ENCODE measurements at regions not wholly inside any gene's neighbourhood (a gene's known extent, or its start where the extent isn't known, plus 50 kb on each side); places are given as distances from the start of the nearest gene placed in this dataset.

GRCh38 chr5:66276986-66277385, 132.9 kb downstream of the SREK1 start:
- no TSS peak for BruUV-seq (replicated peaks)

DNA sequence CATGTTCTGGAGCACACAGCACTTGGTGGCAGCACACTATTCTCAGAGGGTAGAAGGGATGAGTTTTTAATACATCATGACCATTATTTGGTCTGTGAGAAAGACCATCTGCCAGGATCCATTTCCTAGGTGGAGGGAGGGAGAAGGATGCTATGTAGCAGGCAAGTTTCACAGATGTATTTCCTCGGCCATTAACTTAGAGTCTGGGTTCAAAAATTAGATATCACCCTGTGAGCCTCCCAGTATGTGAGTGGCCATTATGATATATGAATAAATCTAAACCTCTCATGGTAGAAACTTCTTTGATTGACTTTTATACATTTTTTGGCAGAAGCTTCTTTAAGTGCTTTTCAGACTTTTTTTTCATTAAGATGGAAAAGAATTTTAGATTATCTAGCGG, 133.9 kb downstream of the SREK1 start:
- Histone ChIP-seq H3K27ac (ENCODE audit: low read depth, low read length, poor library complexity, severe bottlenecking) (no peak overlapping the region), H3K4me3 (ENCODE audit: low read depth, low read length, poor library complexity, severe bottlenecking) (no peak overlapping the region), H3K27me3 (replicated peaks; ENCODE audit: insufficient read depth, low read depth, low read length, poor library complexity) (no peaks in the 10 kb centered on the region), H3K9me3 (ENCODE audit: low read depth, low read length, poor library complexity, severe bottlenecking) (no peaks in the 10 kb centered on the region), H3K4me1 (ENCODE audit: insufficient read depth, low read length, poor library complexity, severe bottlenecking) (no peaks in the 10 kb centered on the region), H3K36me3 (ENCODE audit: insufficient read depth, low read length, poor library complexity, severe bottlenecking) (no peaks in the 10 kb centered on the region)
- DNase-seq (ENCODE audit: low spot score), result no peak
- no TSS peak for BruUV-seq (replicated peaks)
- intact Hi-C loops (cut with micrococcal nuclease; ENCODE audit: unreplicated experiment), result no loop called here
- POLR2A ChIA-PET (ENCODE audit: low non-redundant PET), result no interaction called here
- TF ChIP-seq CTCF (conservative IDR thresholded peaks at IDR 0.05; ENCODE audit: low read depth, low read length) (no peak), EZH2 (IDR thresholded peaks at IDR 0.05; ENCODE audit: borderline replicate concordance, low read depth, low read length, poor library complexity, severe bottlenecking) (no peak)
- CTCF ChIA-PET, result no interaction called here

More at GRCh38 chr5:66276986-66277385, 132.9 kb downstream of the SREK1 start:
- no peaks in the 10 kb centered on the region for H3K4me1 ChIP-seq (ENCODE audit: insufficient read depth, low read length, poor library complexity, severe bottlenecking)
- no peaks in the 10 kb centered on the region for H3K27me3 ChIP-seq (replicated peaks; ENCODE audit: insufficient read depth, low read depth, low read length, poor library complexity)
- no peaks in the 10 kb centered on the region for H3K9me3 ChIP-seq (ENCODE audit: low read depth, low read length, poor library complexity, severe bottlenecking)
- no peaks in the 10 kb centered on the region for H3K36me3 ChIP-seq (ENCODE audit: insufficient read depth, low read length, poor library complexity, severe bottlenecking)
- no peak for TF ChIP-seq CTCF (conservative IDR thresholded peaks at IDR 0.05; ENCODE audit: low read depth, low read length)
- no peak for TF ChIP-seq EZH2 (IDR thresholded peaks at IDR 0.05; ENCODE audit: borderline replicate concordance, low read depth, low read length, poor library complexity, severe bottlenecking)
- H3K4me3 ChIP-seq (ENCODE audit: low read depth, low read length, poor library complexity, severe bottlenecking), result no peak overlapping the region
- CTCF ChIA-PET, result no interaction called here
- POLR2A ChIA-PET (ENCODE audit: low non-redundant PET), result no interaction called here
- no peak for DNase-seq (ENCODE audit: low spot score)
- no peak overlapping the region for H3K27ac ChIP-seq (ENCODE audit: low read depth, low read length, poor library complexity, severe bottlenecking)
- intact Hi-C loops (cut with micrococcal nuclease; ENCODE audit: unreplicated experiment), result no loop called here

DNA sequence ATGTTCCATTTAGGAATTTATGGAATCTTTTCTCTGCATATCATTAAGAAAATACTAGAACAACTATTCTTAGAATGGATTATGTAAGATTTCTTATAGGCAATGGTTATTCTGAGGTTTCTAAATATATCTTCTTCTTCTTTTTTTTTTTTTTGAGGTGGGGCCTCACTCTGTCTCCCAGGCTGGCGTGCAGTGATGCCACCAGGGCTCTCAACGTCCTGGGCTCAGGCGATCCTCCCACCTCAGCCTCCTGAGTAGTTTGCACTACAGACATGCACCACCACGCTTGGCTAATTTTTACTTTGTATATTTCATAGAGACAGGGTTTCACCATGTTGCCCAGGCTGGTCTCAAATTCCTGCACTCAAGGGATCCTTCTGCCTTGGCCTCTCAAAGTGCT, 137.2 kb downstream of the SREK1 start:
- ChIA-PET CTCF (no interaction called here), POLR2A (ENCODE audit: low non-redundant PET) (no interaction called here)
- intact Hi-C loops (cut with micrococcal nuclease; ENCODE audit: unreplicated experiment), result no loop called here
- Histone ChIP-seq H3K4me1 (ENCODE audit: insufficient read depth, low read length, poor library complexity, severe bottlenecking) (no peaks in the 10 kb centered on the region), H3K36me3 (ENCODE audit: insufficient read depth, low read length, poor library complexity, severe bottlenecking) (no peaks in the 10 kb centered on the region), H3K9me3 (ENCODE audit: low read depth, low read length, poor library complexity, severe bottlenecking) (no peaks in the 10 kb centered on the region), H3K27me3 (replicated peaks; ENCODE audit: insufficient read depth, low read depth, low read length, poor library complexity) (no peaks in the 10 kb centered on the region), H3K27ac (ENCODE audit: low read depth, low read length, poor library complexity, severe bottlenecking) (no peak overlapping the region), H3K4me3 (ENCODE audit: low read depth, low read length, poor library complexity, severe bottlenecking) (no peak overlapping the region)
- DNase-seq (ENCODE audit: low spot score), result no peak
- TF ChIP-seq EZH2 (IDR thresholded peaks at IDR 0.05; ENCODE audit: borderline replicate concordance, low read depth, low read length, poor library complexity, severe bottlenecking) (no peak), CTCF (conservative IDR thresholded peaks at IDR 0.05; ENCODE audit: low read depth, low read length) (no peak)
- no TSS peak for BruUV-seq (replicated peaks)
